Urinary bladder (tissue), 3 donors: ENCODE measurements at regions not wholly inside any gene's neighbourhood (a gene's known extent, or its start where the extent isn't known, plus 50 kb on each side); places are given as distances from the start of the nearest gene placed in this dataset.

ENCODE experiments used
- DNase-seq: peaks from one replicate; pipeline ENCODE4 v3.0.0-alpha.2; 2015; ENCODE audit errors: extremely low spot score
- H3K27ac ChIP-seq: one replicate; pipeline ENCODE4 v1.5.1; 2013; ENCODE audit warnings: low read depth, mild to moderate bottlenecking, moderate library complexity
- H3K36me3 ChIP-seq: one replicate; pipeline ENCODE4 v1.6.1; 2013; ENCODE audit warnings: mild to moderate bottlenecking, moderate library complexity; ENCODE audit not compliant: insufficient read depth
- H3K4me1 ChIP-seq: one replicate; pipeline ENCODE4 v1.6.1; 2013; ENCODE audit warnings: mild to moderate bottlenecking, moderate library complexity; ENCODE audit not compliant: insufficient read depth
- H3K4me3 ChIP-seq: one replicate; pipeline ENCODE4 v1.5.1; 2013; ENCODE audit warnings: low read depth, low read length
- whole genome bisulfite sequencing: extraction: QIAGEN DNeasy Blood & Tissue Kit; methylation state at CpG from one replicate; pipeline ENCODE4 v1.1.7; 2013; 5-methylcytosine and 5-hydroxymethylcytosine counted together
- donor health status: healthy with polysubstance abuse.
- donor health status: healthy.

GRCh38 chr9:135204177-135204576 is 116.7 kb downstream of the OLFM1 start:
- H3K36me3 ChIP-seq, result no peaks in the 10 kb centered on the region
- H3K4me3 ChIP-seq, result no peak overlapping the region
- no peak for DNase-seq
- H3K4me1 ChIP-seq, result no peaks in the 10 kb centered on the region
- no peak overlapping the region for H3K27ac ChIP-seq
- 92% methylated on average over 8 of the region's 8 CpGs for WGBS

- DNase-seq, result no peak
- no peak overlapping the region for H3K27ac ChIP-seq
- no peaks in the 10 kb centered on the region for H3K36me3 ChIP-seq
- 71% methylated on average over 7 of the region's 7 CpGs for WGBS
- H3K4me1 ChIP-seq, result no peaks in the 10 kb centered on the region
- H3K4me3 ChIP-seq, result no peak overlapping the region
Observed at GRCh38 chr9:135209136-135209535, 121.7 kb downstream of the OLFM1 start.

DNA sequence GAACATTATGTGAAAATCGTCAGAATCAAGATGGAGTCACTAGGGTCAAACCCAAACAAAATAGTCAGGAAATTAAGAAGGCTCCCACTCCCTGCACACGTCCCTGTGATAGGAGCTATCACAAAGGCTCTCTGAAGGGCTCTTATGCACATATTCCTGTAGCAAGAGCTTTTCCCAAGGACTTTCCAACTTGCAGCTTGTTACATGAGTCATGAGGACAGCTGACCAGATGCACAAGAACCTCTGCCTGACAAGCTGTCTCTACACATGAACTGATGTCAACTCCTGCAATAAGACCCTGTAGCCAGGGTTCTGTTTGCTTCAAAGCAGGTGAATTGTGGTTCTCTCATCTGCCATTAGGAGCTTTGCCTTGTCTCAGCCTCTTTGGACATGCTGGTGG is 122.4 kb downstream of the OLFM1 start:
- Histone ChIP-seq H3K4me3 (no peak overlapping the region), H3K4me1 (no peaks in the 10 kb centered on the region), H3K36me3 (no peaks in the 10 kb centered on the region), H3K27ac (no peak overlapping the region)
- WGBS, result 55% methylated on average over 2 of the region's 2 CpGs
- no peak for DNase-seq

DNA sequence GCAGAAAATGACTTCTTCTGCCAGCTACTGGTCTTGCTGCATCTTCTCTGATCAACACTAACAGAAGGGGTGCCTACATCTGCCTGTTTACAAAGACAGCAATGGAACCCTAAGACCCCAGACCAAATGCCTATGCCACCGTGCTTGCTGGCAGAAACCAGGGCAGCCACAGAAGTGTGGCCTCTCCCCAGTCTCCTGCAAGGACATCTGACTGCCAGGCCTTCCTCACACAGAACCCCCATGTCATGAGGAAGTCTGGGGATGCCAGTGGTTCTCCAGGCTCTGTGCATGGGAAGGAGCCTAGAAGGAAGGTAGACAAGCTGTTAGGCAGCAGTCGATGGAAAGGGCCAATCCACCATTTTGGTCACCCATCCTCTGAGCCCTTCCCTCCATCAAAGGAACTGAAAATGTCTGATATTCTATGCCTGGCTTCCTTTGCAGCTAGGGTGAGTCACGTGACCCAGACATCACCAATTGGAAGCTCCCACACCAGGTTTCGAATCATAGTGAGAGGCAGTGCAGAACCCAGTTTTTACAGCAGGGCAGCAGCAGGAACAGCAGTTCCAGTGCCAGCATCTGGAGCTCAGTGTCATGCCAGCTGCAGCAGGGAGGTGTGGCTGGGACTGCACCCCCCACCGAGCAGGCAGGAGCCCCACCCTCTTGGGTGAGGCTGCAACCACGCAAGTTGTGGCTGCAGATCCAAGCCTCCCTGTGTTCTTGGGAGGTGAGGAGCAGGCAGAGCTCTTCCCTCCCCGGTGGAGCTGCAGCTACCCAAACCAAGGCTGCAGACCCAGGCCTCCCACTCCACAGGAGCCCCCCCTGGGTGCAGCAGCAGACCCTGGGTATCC is 123.4 kb downstream of the OLFM1 start:
- Histone ChIP-seq H3K27ac (no peak overlapping the region), H3K36me3 (no peaks in the 10 kb centered on the region), H3K4me1 (no peaks in the 10 kb centered on the region), H3K4me3 (no peak overlapping the region)
- 73% methylated on average over 7 of the region's 7 CpGs for WGBS
- no peak for DNase-seq

GRCh38 chr9:135211524-135211890 is 124.0 kb downstream of the OLFM1 start:
- H3K27ac ChIP-seq, result no peak overlapping the region
- WGBS, result 86% methylated on average over 3 of the region's 3 CpGs
- no peak overlapping the region for H3K4me3 ChIP-seq
- no peaks in the 10 kb centered on the region for H3K4me1 ChIP-seq
- no peak for DNase-seq
- H3K36me3 ChIP-seq, result no peaks in the 10 kb centered on the region

- H3K27ac ChIP-seq, result no peak overlapping the region
- no peak for DNase-seq
- H3K4me1 ChIP-seq, result no peaks in the 10 kb centered on the region
- 87% methylated on average over 5 of the region's 5 CpGs for WGBS
- H3K36me3 ChIP-seq, result no peaks in the 10 kb centered on the region
- no peak overlapping the region for H3K4me3 ChIP-seq
Observed at GRCh38 chr9:135212961-135213360, 125.5 kb downstream of the OLFM1 start.

DNA sequence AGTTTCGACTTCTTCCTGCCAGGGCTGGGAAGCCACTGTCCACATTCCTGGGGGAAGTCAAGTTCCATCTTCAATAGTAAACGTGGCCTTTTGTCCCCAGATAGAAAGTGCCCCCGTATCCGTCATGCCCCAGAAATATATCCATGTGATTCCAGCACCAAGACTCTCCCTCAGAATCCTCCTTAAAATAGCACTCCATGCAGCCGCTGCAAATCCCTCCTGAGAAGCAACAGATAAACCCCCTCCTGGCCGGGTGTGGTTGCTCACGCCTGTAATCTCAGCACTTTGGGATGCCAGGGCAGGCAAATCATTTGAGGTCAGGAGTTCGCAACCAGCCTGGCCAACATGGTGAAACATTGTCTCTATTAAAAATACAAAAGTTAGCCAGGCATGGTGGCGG is 126.1 kb downstream of the OLFM1 start:
- 61% methylated on average over 9 of the region's 9 CpGs for WGBS
- no peaks in the 10 kb centered on the region for H3K36me3 ChIP-seq
- no peak overlapping the region for H3K27ac ChIP-seq
- H3K4me3 ChIP-seq, result no peak overlapping the region
- no peak for DNase-seq
- no peaks in the 10 kb centered on the region for H3K4me1 ChIP-seq

- no peaks in the 10 kb centered on the region for H3K4me1 ChIP-seq
- H3K27ac ChIP-seq, result no peak overlapping the region
- no peak overlapping the region for H3K4me3 ChIP-seq
- no peaks in the 10 kb centered on the region for H3K36me3 ChIP-seq
- 72% methylated on average over 19 of the region's 19 CpGs for WGBS
- no peak for DNase-seq
Observed at GRCh38 chr9:135214054-135214640, 126.7 kb downstream of the OLFM1 start.

DNA sequence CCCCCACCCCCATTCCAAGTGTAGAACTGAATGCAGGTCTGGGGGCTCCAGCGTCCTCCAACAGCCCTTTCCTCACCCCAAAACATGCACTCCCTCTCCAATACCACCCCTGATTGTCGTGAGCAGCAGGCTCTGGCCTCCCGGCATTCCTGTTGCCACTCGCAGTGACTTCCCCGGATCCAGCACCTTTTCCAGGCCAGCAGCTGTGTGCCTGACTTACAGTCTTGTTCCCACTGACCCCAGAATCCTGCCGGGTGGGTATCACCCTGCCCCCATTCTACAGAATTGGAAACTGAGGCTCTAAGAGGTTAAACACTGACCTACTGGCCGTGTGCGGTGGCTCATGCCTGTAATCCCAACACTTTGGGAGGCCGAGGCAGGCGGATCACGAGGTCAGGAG is 127.2 kb downstream of the OLFM1 start:
- no peak for DNase-seq
- Histone ChIP-seq H3K4me3 (no peak overlapping the region), H3K27ac (no peak overlapping the region), H3K4me1 (no peaks in the 10 kb centered on the region), H3K36me3 (no peaks in the 10 kb centered on the region)
- WGBS, result 91% methylated on average over 11 of the region's 11 CpGs

DNA sequence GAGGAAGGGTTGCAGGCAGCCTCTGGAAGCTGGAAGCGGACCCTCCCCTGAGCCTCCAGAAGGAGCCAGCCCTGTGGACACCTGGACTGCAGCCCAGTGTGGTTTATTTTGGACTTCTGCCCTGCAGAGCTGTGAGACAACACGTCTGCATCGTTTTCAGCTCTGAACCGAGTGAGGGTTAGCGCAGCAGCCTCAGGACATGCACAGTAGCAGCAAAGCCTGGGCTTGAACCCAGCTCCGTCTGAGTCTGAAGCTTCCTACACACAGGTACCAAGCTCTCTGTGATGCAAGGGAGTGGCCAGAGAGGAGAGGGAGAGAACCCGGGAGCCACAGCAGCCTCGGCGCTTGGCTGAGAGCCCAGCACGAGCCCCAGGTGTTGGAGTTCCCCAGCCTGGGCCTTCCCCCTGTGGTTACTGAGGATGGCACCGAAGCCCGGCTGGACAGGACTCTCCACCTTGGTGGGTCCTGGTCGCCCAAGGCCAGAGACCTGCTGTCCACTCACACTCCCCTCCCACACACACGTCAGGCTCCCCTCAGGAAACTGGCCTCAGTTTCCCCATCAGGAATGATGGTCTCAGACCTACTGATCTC is 128.2 kb downstream of the OLFM1 start:
- WGBS, result 40% methylated on average over 14 of the region's 14 CpGs
- DNase-seq, result no peak
- Histone ChIP-seq H3K27ac (no peak overlapping the region), H3K4me1 (no peaks in the 10 kb centered on the region), H3K4me3 (no peak overlapping the region), H3K36me3 (no peaks in the 10 kb centered on the region)

- no peak overlapping the region for H3K4me3 ChIP-seq
- no peaks in the 10 kb centered on the region for H3K4me1 ChIP-seq
- DNase-seq, result no peak
- no peak overlapping the region for H3K27ac ChIP-seq
- H3K36me3 ChIP-seq, result no peaks in the 10 kb centered on the region
- 86% methylated on average over 7 of the region's 7 CpGs for WGBS
Observed at GRCh38 chr9:135216236-135216635, 128.8 kb downstream of the OLFM1 start.

DNA sequence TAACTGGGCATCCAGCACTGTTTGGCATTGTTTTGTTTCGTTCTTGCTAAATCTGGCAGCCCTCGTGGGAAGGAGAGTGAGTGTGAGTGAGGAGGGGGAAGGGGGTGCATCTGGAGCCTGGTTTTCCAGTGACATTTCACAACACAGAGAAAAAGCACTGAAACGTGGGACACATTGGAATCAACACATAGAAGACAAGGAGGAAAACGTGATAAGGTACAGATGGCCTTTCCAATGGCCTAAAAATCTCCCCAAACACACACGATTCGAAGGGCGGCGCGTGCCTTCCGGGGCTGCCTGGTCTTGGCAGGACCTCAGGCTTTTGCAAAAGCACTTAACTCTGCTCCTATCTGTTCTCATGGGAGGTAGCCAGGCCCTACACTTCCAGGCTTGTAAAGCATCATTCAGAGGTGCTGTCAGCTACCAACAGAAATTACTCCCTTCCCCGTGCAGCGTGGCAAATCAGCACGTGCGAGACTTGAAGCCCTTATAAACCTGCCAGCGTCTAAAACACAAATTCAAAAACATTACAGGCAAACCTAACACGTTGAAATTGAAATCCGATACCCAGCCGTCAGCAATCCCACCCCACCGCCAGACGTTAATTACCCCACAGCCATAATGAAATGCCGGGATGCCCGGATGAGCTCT is 129.4 kb downstream of the OLFM1 start:
- 36% methylated on average over 22 of the region's 22 CpGs for WGBS
- H3K36me3 ChIP-seq, result no peaks in the 10 kb centered on the region
- no peaks in the 10 kb centered on the region for H3K4me1 ChIP-seq
- no peak overlapping the region for H3K4me3 ChIP-seq
- H3K27ac ChIP-seq, result no peak overlapping the region
- DNase-seq, result no peak

DNA sequence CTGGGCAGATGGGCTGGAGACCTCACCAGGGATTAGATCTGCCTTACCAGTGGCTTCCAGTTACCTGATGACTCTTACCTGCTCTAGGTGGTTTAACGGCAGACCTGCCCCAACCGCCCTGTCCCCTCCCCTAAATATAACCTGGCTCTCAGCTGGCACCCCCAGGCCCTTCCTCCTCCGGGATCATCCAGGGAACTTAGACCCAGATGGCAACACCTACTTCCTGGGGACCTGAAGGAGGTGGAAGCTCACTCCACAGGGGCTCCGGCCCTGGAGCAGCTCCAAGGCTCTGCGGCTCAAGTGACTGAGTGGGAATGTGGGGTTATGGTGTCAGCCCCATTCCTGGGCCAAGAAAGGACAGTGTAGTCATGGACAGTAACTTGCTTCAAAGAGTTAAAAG is 130.4 kb downstream of the OLFM1 start:
- 64% methylated on average over 5 of the region's 5 CpGs for WGBS

More for the DNA sequence above, 130.4 kb downstream of the OLFM1 start:
- H3K27ac ChIP-seq, result no peak overlapping the region
- H3K4me3 ChIP-seq, result no peak overlapping the region
- no peak for DNase-seq
- H3K36me3 ChIP-seq, result no peaks in the 10 kb centered on the region
- no peaks in the 10 kb centered on the region for H3K4me1 ChIP-seq
